Endothelial cell of umbilical vein (primary cell): ENCODE measurements at regions not wholly inside any gene's neighbourhood (a gene's known extent, or its start where the extent isn't known, plus 50 kb on each side); places are given as distances from the start of the nearest gene placed in this dataset.
A peak's percentile ranks its signal among the peaks of the same experiment; 100 is the strongest.

ENCODE experiments used
- EZH2 ChIP-seq: IDR thresholded peaks from 2 replicates; pipeline ENCODE4 v1.6.1; 2012; ENCODE audit warnings: borderline replicate concordance, low read depth, mild to moderate bottlenecking, moderate library complexity, low read length, inconsistent platforms; ENCODE audit not compliant: severe bottlenecking
- GATA2 ChIP-seq: IDR thresholded peaks from 2 replicates; pipeline ENCODE4 v1.7.0; 2011; ENCODE audit warnings: low read depth, mild to moderate bottlenecking, moderate library complexity, mixed read lengths, low read length; ENCODE audit not compliant: insufficient read length, insufficient read depth
- POLR2A ChIP-seq: IDR thresholded peaks from 2 replicates; pipeline ENCODE4 v1.6.1; 2012; ENCODE audit warnings: low read depth, mild to moderate bottlenecking, control low read depth, low read length
- TF ChIP-seq, protein P1 (sequence below), 2 donors: IDR thresholded peaks; 1 replicate in 1 of 2; 2 replicates in 1 of 2; pipeline ENCODE4 v1.5.1; 2011; ENCODE audit warnings: low read length in 2 of 2, mild to moderate bottlenecking in 2 of 2, moderate library complexity in 2 of 2, control low read depth in 1 of 2, inconsistent platforms in 1 of 2, low read depth in 1 of 2; ENCODE audit not compliant: insufficient read depth in 1 of 2; ENCODE audit errors: extremely low read depth in 1 of 2
- TF ChIP-seq, protein P2 (sequence below): IDR thresholded peaks from 2 replicates; pipeline ENCODE4 v1.6.1; 2011; ENCODE audit not compliant: insufficient read depth, insufficient read length

DNA sequence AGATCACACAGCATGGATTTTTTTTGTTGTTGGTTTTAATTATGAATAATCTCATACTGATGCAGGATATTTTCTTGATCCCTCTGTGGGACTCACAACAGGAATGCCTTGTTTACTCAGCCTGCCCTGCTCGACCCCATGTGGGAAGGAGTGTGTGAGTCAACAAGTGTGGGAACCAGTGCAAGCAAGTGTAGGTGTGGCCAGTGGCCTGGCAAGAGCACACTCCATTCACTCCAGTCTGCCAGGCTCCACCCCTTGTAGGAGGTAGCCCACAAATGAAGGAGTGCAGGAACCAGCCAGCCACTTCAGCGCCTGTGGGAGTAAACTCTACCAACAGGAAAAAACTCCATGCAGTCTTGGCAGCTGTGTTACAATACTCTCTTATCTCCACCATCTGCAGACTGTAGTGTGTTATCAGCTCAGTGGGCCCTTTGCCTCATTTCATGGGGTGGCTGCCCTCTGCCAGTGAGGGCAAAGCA lies 393.6 kb downstream of the OTOL1 start:
- TF ChIP-seq, protein P1, sequence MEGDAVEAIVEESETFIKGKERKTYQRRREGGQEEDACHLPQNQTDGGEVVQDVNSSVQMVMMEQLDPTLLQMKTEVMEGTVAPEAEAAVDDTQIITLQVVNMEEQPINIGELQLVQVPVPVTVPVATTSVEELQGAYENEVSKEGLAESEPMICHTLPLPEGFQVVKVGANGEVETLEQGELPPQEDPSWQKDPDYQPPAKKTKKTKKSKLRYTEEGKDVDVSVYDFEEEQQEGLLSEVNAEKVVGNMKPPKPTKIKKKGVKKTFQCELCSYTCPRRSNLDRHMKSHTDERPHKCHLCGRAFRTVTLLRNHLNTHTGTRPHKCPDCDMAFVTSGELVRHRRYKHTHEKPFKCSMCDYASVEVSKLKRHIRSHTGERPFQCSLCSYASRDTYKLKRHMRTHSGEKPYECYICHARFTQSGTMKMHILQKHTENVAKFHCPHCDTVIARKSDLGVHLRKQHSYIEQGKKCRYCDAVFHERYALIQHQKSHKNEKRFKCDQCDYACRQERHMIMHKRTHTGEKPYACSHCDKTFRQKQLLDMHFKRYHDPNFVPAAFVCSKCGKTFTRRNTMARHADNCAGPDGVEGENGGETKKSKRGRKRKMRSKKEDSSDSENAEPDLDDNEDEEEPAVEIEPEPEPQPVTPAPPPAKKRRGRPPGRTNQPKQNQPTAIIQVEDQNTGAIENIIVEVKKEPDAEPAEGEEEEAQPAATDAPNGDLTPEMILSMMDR (IDR thresholded peaks at IDR 0.05; ENCODE audit: extremely low read depth in 1 of 2, insufficient read depth in 1 of 2, low read depth in 1 of 2, low read length in 2 of 2) = no peak
- TF ChIP-seq GATA2 (peak; percentile 82), EZH2 (no peak), POLR2A (no peak)
- TF ChIP-seq, protein P2, sequence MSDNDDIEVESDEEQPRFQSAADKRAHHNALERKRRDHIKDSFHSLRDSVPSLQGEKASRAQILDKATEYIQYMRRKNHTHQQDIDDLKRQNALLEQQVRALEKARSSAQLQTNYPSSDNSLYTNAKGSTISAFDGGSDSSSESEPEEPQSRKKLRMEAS = no peak
